Transverse colon (tissue), 4 donors: ENCODE measurements at regions not wholly inside any gene's neighbourhood (a gene's known extent, or its start where the extent isn't known, plus 50 kb on each side); places are given as distances from the start of the nearest gene placed in this dataset.
A peak's percentile ranks its signal among the peaks of the same experiment; 100 is the strongest.

Source experiments
- DNase-seq: peaks from one replicate; pipeline ENCODE4 v3.0.0-alpha.2; 2019
- H3K27ac ChIP-seq, 4 donors: fragments of 200-600 bp; sonication (generic); 2 replicates each; pipeline ENCODE4 v1.5.1; 2016 to 2018; ENCODE audit warnings: inconsistent platforms in 4 of 4
- H3K27me3 ChIP-seq: fragments of 200-600 bp; sonication (generic); 2 replicates; pipeline ENCODE4 v1.5.1; 2017; ENCODE audit warnings: inconsistent platforms
- H3K36me3 ChIP-seq, 4 donors: fragments of 200-600 bp; sonication (generic); 2 replicates each; pipeline ENCODE4 v1.5.1; 2017 to 2019; ENCODE audit warnings: inconsistent platforms in 4 of 4
- H3K4me1 ChIP-seq, 4 donors: fragments of 200-600 bp; sonication (generic); 2 replicates each; pipeline ENCODE4 v1.5.1; 2017 to 2020; ENCODE audit warnings: inconsistent platforms in 4 of 4
- H3K4me3 ChIP-seq, 4 donors: fragments of 200-600 bp; sonication (generic); 1 replicate in 1 of 4; 2 replicates in 3 of 4; pipeline versions ENCODE4 v1.5.1 to v1.6.1; 2017 to 2019; ENCODE audit warnings: inconsistent platforms in 4 of 4
- H3K9me3 ChIP-seq, 2 donors: fragments of 200-600 bp; sonication (generic); 2 replicates each; pipeline ENCODE4 v1.5.1; 2017 to 2019; ENCODE audit warnings: inconsistent platforms in 2 of 2
- CTCF ChIP-seq, 5 experiments: fragments of 200-600 bp in 3 of 5; fragments of 450-650 bp in 2 of 5; sonication (generic) in 3 of 5; IDR thresholded peaks; 1 replicate in 2 of 5; 2 replicates in 3 of 5; pipeline ENCODE4 v1.5.1; 2016 to 2017; ENCODE audit warnings: antibody characterized with exemption in 5 of 5, inconsistent platforms in 3 of 5, mild to moderate bottlenecking in 2 of 5, moderate library complexity in 1 of 5
- EP300 ChIP-seq: sonication (generic); formaldehyde crosslinking; IDR thresholded peaks from one replicate; pipeline ENCODE4 v1.6.1; 2017; ENCODE audit warnings: antibody characterized with exemption, low read depth
- POLR2A ChIP-seq: fragments of 450-650 bp; IDR thresholded peaks from one replicate; pipeline ENCODE4 v1.6.1; 2016; ENCODE audit warnings: antibody characterized with exemption, mild to moderate bottlenecking, moderate library complexity
- POLR2AphosphoS5 ChIP-seq, 3 donors: sonication (generic); formaldehyde crosslinking; IDR thresholded peaks; one replicate each; pipeline ENCODE4 v1.6.1; 2016; ENCODE audit warnings: antibody characterized with exemption in 3 of 3
- WGBS, 2 donors: methylation state at CpG; one replicate each; pipeline ENCODE4 v1.1.5; 2018; ENCODE audit warnings: low coverage in 1 of 2; 5-methylcytosine and 5-hydroxymethylcytosine counted together
- in situ Hi-C, 4 donors: fragments of 200-750 bp; cut with MboI; loops; one replicate each; pipeline versions ENCODE4 v1.15.0 to v1.15.1; 2017; ENCODE audit warnings: low sequenced_read_pairs in 3 of 4, low pct_ligation_motif_present in 1 of 4, low pct_unique_long_range_greater_than_20kb in 1 of 4
- intact Hi-C: fragments of 100-400 bp; cut with DNase I; formaldehyde crosslinking; loops from one replicate; pipeline ENCODE4 v1.15.1; 2023; ENCODE audit warnings: low total_unique reads

- Histone ChIP-seq H3K4me1 (no peaks in the 10 kb centered on the region), H3K27me3 (no peaks in the 10 kb centered on the region), H3K4me3 (no peak overlapping the region), H3K36me3 (no peaks in the 10 kb centered on the region), H3K27ac (no peak overlapping the region), H3K9me3 (no peaks in the 10 kb centered on the region)
- intact Hi-C loops (no loop called here), in situ Hi-C loops (no loop called here)
- no peak for DNase-seq
- 76 to 80% methylated on average over 3 of the region's 3 CpGs for WGBS, 2 donors
- TF ChIP-seq POLR2A (no peak), POLR2AphosphoS5 (IDR thresholded peaks at IDR 0.05) (no peak), CTCF (IDR thresholded peaks at IDR 0.05) (no peak), EP300 (no peak)
These were observed 195.2 kb upstream of the SASH1 start for GRCh38 chr6:148147463-148147830.

- WGBS, 2 donors: 75 to 79% methylated on average over 3 to 6 of the region's 6 CpGs
- intact Hi-C loops (no loop called here), in situ Hi-C loops (no loop called here)
- Histone ChIP-seq H3K36me3 (no peaks in the 10 kb centered on the region), H3K27me3 (no peaks in the 10 kb centered on the region), H3K4me1 (no peaks in the 10 kb centered on the region), H3K4me3 (no peak overlapping the region), H3K9me3 (no peaks in the 10 kb centered on the region), H3K27ac (no peak overlapping the region)
- peak; percentile 10 for DNase-seq
- no peak for TF ChIP-seq EP300
- no peak for TF ChIP-seq POLR2AphosphoS5 (IDR thresholded peaks at IDR 0.05)
- no peak for TF ChIP-seq CTCF (IDR thresholded peaks at IDR 0.05)
- no peak for TF ChIP-seq POLR2A
These were observed 190.6 kb upstream of the SASH1 start for GRCh38 chr6:148151896-148152643.

GRCh38 chr6:148154668-148155067 is 188.0 kb upstream of the SASH1 start:
- Histone ChIP-seq H3K4me1 (no peaks in the 10 kb centered on the region), H3K27me3 (no peaks in the 10 kb centered on the region), H3K36me3 (no peaks in the 10 kb centered on the region), H3K27ac (no peak overlapping the region), H3K9me3 (no peaks in the 10 kb centered on the region), H3K4me3 (no peak overlapping the region)
- intact Hi-C loops: no loop called here
- no peak for DNase-seq
- in situ Hi-C loops: no loop called here
- no peak for TF ChIP-seq EP300
- TF ChIP-seq POLR2A: no peak
- no peak for TF ChIP-seq CTCF (IDR thresholded peaks at IDR 0.05)
- TF ChIP-seq POLR2AphosphoS5 (IDR thresholded peaks at IDR 0.05): no peak

- no peak for DNase-seq
- in situ Hi-C loops (no loop called here), intact Hi-C loops (no loop called here)
- Histone ChIP-seq H3K4me3 (no peak overlapping the region), H3K27me3 (no peaks in the 10 kb centered on the region), H3K4me1 (no peaks in the 10 kb centered on the region), H3K36me3 (no peaks in the 10 kb centered on the region), H3K9me3 (no peaks in the 10 kb centered on the region), H3K27ac (no peak overlapping the region)
- TF ChIP-seq POLR2AphosphoS5 (IDR thresholded peaks at IDR 0.05) (no peak), POLR2A (no peak), CTCF (IDR thresholded peaks at IDR 0.05) (no peak), EP300 (no peak)
- 88 to 100% methylated on average over 2 to 6 of the region's 6 CpGs for WGBS, 2 donors
These were observed 187.3 kb upstream of the SASH1 start for GRCh38 chr6:148155293-148155692.
